GM18873 (cell line): ENCODE measurements at regions not wholly inside any gene's neighbourhood (a gene's known extent, or its start where the extent isn't known, plus 50 kb on each side); places are given as distances from the start of the nearest gene placed in this dataset.

Experiments used
- ATAC-seq: cut with Tn5 transposase; IDR thresholded peaks from one replicate; pipeline ENCODE4 v1.9.1; 2021; ENCODE audit warnings: mild to moderate bottlenecking, moderate library complexity, moderate number of reproducible peaks; ENCODE audit not compliant: unreplicated experiment, low FRiP score

GRCh38 chr11:104614117-104614680 lies 284.1 kb downstream of the CASP12 start:
- ATAC-seq, result no peak

- ATAC-seq, result no peak
Measured at GRCh38 chr11:104610635-104611034, 287.6 kb downstream of the CASP12 start.

GRCh38 chr11:104609311-104610085 lies 288.8 kb downstream of the CASP12 start:
- peak; percentile 90 for ATAC-seq

- no peak for ATAC-seq
Measured at GRCh38 chr11:104602643-104603042, 295.6 kb downstream of the CASP12 start.

GRCh38 chr11:104594228-104594958 lies 303.9 kb downstream of the CASP12 start:
- no peak for ATAC-seq

GRCh38 chr11:104588970-104589369 lies 309.3 kb downstream of the CASP12 start:
- no peak for ATAC-seq

GRCh38 chr11:104588446-104588845 lies 309.8 kb downstream of the CASP12 start:
- no peak for ATAC-seq

GRCh38 chr11:104584823-104585222 lies 313.4 kb downstream of the CASP12 start:
- no peak for ATAC-seq

- ATAC-seq, result no peak
Measured at GRCh38 chr11:104583857-104584256, 314.4 kb downstream of the CASP12 start.

GRCh38 chr11:104582431-104582830 lies 315.8 kb downstream of the CASP12 start:
- ATAC-seq, result no peak

GRCh38 chr11:104581246-104581980 lies 316.8 kb downstream of the CASP12 start:
- ATAC-seq, result no peak

GRCh38 chr11:104573441-104573990 lies 324.7 kb downstream of the CASP12 start:
- ATAC-seq, result no peak

- no peak for ATAC-seq
Measured at GRCh38 chr11:104572279-104572678, 326.0 kb downstream of the CASP12 start.

- no peak for ATAC-seq
Measured at GRCh38 chr11:104570078-104570701, 328.1 kb downstream of the CASP12 start.

GRCh38 chr11:104565583-104565961 lies 332.7 kb downstream of the CASP12 start:
- no peak for ATAC-seq

GRCh38 chr11:104564921-104565582 lies 333.2 kb downstream of the CASP12 start:
- no peak for ATAC-seq

GRCh38 chr11:104556606-104557301 lies 341.5 kb downstream of the CASP12 start:
- no peak for ATAC-seq

GRCh38 chr11:104549019-104549418 lies 349.2 kb downstream of the CASP12 start:
- ATAC-seq, result no peak
